HL-60 (cell line): ENCODE measurements at regions not wholly inside any gene's neighbourhood (a gene's known extent, or its start where the extent isn't known, plus 50 kb on each side); places are given as distances from the start of the nearest gene placed in this dataset.

Experiments
- DNase-seq, 2 experiments: peaks; one replicate each; pipeline ENCODE4 v3.0.0-alpha.2; 2010 to 2020; ENCODE audit warnings: low read depth in 1 of 2, low spot score in 1 of 2
- H3K27ac ChIP-seq: fragments of 250-450 bp; sonication (Bioruptor Pico); replicated peaks from 2 replicates; pipeline ENCODE4 v1.5.1; 2020; ENCODE audit warnings: mild to moderate bottlenecking, moderate library complexity
- H3K27me3 ChIP-seq: fragments of 250-450 bp; sonication (Bioruptor Pico); 2 replicates; pipeline ENCODE4 v1.5.1; 2021; ENCODE audit warnings: mild to moderate bottlenecking, moderate library complexity; ENCODE audit not compliant: insufficient read depth, poor library complexity, severe bottlenecking
- H3K4me3 ChIP-seq: replicated peaks from 2 replicates; pipeline ENCODE4 v1.5.1; 2011; ENCODE audit warnings: mild to moderate bottlenecking, control low read depth, low read length; ENCODE audit not compliant: insufficient read depth
- CTCF ChIP-seq: IDR thresholded peaks from one replicate; pipeline ENCODE4 v1.5.1; 2011; ENCODE audit warnings: low read length, control low read depth, inconsistent platforms; ENCODE audit not compliant: insufficient read depth
- GABPA ChIP-seq: IDR thresholded peaks from 2 replicates; pipeline ENCODE4 v1.6.1; 2012; ENCODE audit warnings: low read depth
- POLR2AphosphoS5 ChIP-seq: IDR thresholded peaks from 2 replicates; pipeline ENCODE4 v1.6.1; 2012; ENCODE audit warnings: low read depth
- REST ChIP-seq: IDR thresholded peaks from 2 replicates; pipeline ENCODE4 v1.6.1; 2012; ENCODE audit warnings: low read depth; ENCODE audit not compliant: insufficient replicate concordance
- SPI1 ChIP-seq: IDR thresholded peaks from 2 replicates; pipeline ENCODE4 v1.6.1; 2012; ENCODE audit warnings: low read depth, mild to moderate bottlenecking, borderline replicate concordance

- DNase-seq, result no peak
- H3K27ac ChIP-seq, result no peak overlapping the region
- TF ChIP-seq SPI1 (no peak), CTCF (no peak), GABPA (no peak)
- no peak overlapping the region for H3K4me3 ChIP-seq
- H3K27me3 ChIP-seq, result no peaks in the 10 kb centered on the region
Observed at GRCh38 chr4:35710343-35710742, 534.0 kb downstream of the ARAP2 start.

- H3K27ac ChIP-seq, result no peak overlapping the region
- H3K27me3 ChIP-seq, result no peaks in the 10 kb centered on the region
- no peak for TF ChIP-seq CTCF
- no peak for TF ChIP-seq POLR2AphosphoS5
- no peak for TF ChIP-seq GABPA
- no peak for TF ChIP-seq REST
- TF ChIP-seq SPI1, result no peak
- no peak overlapping the region for H3K4me3 ChIP-seq
- DNase-seq, result no peak
Observed at GRCh38 chr4:35711127-35711526, 533.2 kb downstream of the ARAP2 start.

- Histone ChIP-seq H3K27ac (no peak overlapping the region), H3K4me3 (no peak overlapping the region), H3K27me3 (no peaks in the 10 kb centered on the region)
- TF ChIP-seq SPI1 (no peak), CTCF (no peak), GABPA (no peak), POLR2AphosphoS5 (no peak), REST (no peak)
- DNase-seq, result no peak
Observed at GRCh38 chr4:35723973-35724372, 520.3 kb downstream of the ARAP2 start.

GRCh38 chr4:35725131-35725530, 519.2 kb downstream of the ARAP2 start:
- no peak for DNase-seq
- TF ChIP-seq POLR2AphosphoS5 (no peak), GABPA (no peak), SPI1 (no peak), REST (no peak)

More at GRCh38 chr4:35725131-35725530, 519.2 kb downstream of the ARAP2 start:
- H3K4me3 ChIP-seq, result no peak overlapping the region
- no peaks in the 10 kb centered on the region for H3K27me3 ChIP-seq
- no peak overlapping the region for H3K27ac ChIP-seq
